ENCODE measurements at regions not wholly inside any gene's neighbourhood (a gene's known extent, or its start where the extent isn't known, plus 50 kb on each side); places are given as distances from the start of the nearest gene placed in this dataset.

GRCh38 chr9:135221576-135221950, 134.1 kb downstream of the OLFM1 start:
- DNase-seq, result no peak

GRCh38 chr9:135221951-135222631, 134.6 kb downstream of the OLFM1 start:
- DNase-seq, result no peak

- DNase-seq, result no peak
These were observed 135.7 kb downstream of the OLFM1 start for GRCh38 chr9:135222881-135223760.

- DNase-seq, result no peak
These were observed 136.4 kb downstream of the OLFM1 start for GRCh38 chr9:135223831-135224230.

- DNase-seq, result no peak
These were observed 136.9 kb downstream of the OLFM1 start for GRCh38 chr9:135224286-135224877.

- no peak for DNase-seq
These were observed 137.6 kb downstream of the OLFM1 start for GRCh38 chr9:135224921-135225541.

GRCh38 chr9:135225619-135226228, 138.3 kb downstream of the OLFM1 start:
- no peak for DNase-seq

GRCh38 chr9:135226369-135227050, 139.0 kb downstream of the OLFM1 start:
- DNase-seq, result no peak

- DNase-seq, result no peak
These were observed 140.3 kb downstream of the OLFM1 start for GRCh38 chr9:135227641-135228251.

- no peak for DNase-seq
These were observed 141.0 kb downstream of the OLFM1 start for GRCh38 chr9:135228345-135228982.

GRCh38 chr9:135228983-135229625, 141.6 kb downstream of the OLFM1 start:
- no peak for DNase-seq

- DNase-seq, result no peak
These were observed 142.4 kb downstream of the OLFM1 start for GRCh38 chr9:135229701-135230385.

GRCh38 chr9:135230386-135230765, 142.9 kb downstream of the OLFM1 start:
- no peak for DNase-seq

- no peak for DNase-seq
These were observed 143.5 kb downstream of the OLFM1 start for GRCh38 chr9:135230817-135231520.

GRCh38 chr9:135239100-135239768, 151.8 kb downstream of the OLFM1 start:
- no peak for DNase-seq

GRCh38 chr9:135239769-135240141, 152.3 kb downstream of the OLFM1 start:
- no peak for DNase-seq

GRCh38 chr9:135240222-135240621, 152.8 kb downstream of the OLFM1 start:
- DNase-seq, result no peak

GRCh38 chr9:135240871-135241311, 153.4 kb downstream of the OLFM1 start:
- no peak for DNase-seq
